Cardiac septum (tissue), 1 donor: ENCODE measurements at regions not wholly inside any gene's neighbourhood (a gene's known extent, or its start where the extent isn't known, plus 50 kb on each side); places are given as distances from the start of the nearest gene placed in this dataset.

Experiments used
- DNase-seq: peaks from one replicate; pipeline ENCODE4 v3.0.0-alpha.2; 2020; ENCODE audit warnings: low spot score
- intact Hi-C: fragments of 100-400 bp; cut with DNase I; formaldehyde crosslinking; loops from one replicate; pipeline ENCODE4 v1.14.0; 2022
- donor health status: DM: no; HTN: no; CAD: no.

GRCh38 chr10:55329796-55330195, 528.8 kb upstream of the PCDH15 start:
- intact Hi-C loops, result no loop called here
- DNase-seq, result no peak

- intact Hi-C loops, result no loop called here
- no peak for DNase-seq
These were observed 519.2 kb upstream of the PCDH15 start for GRCh38 chr10:55320187-55320700.

GRCh38 chr10:55311848-55312635, 511.0 kb upstream of the PCDH15 start:
- intact Hi-C loops, result no loop called here
- no peak for DNase-seq

- intact Hi-C loops, result no loop called here
These were observed 509.1 kb upstream of the PCDH15 start for GRCh38 chr10:55310143-55310542.

GRCh38 chr10:55305285-55305684, 504.3 kb upstream of the PCDH15 start:
- DNase-seq, result no peak
- intact Hi-C loops, result no loop called here

More at GRCh38 chr10:55310143-55310542, 509.1 kb upstream of the PCDH15 start:
- no peak for DNase-seq

- no peak for DNase-seq
- intact Hi-C loops, result loop anchor here (10.0 kb wide), 1 partner anchor 117 kb away; no protein-coding TSS in a partner anchor
These were observed 486.3 kb upstream of the PCDH15 start for GRCh38 chr10:55287346-55287745.

GRCh38 chr10:55283031-55283430, 482.0 kb upstream of the PCDH15 start:
- intact Hi-C loops, result loop anchor here (10.0 kb wide), 1 partner anchor 122 kb away; no protein-coding TSS in a partner anchor
- no peak for DNase-seq

- DNase-seq, result no peak
- intact Hi-C loops, result loop anchor here (10.0 kb wide), 1 partner anchor 124 kb away; no protein-coding TSS in a partner anchor
These were observed 479.7 kb upstream of the PCDH15 start for GRCh38 chr10:55280696-55281095.

- intact Hi-C loops, result no loop called here
- no peak for DNase-seq
These were observed 476.5 kb upstream of the PCDH15 start for GRCh38 chr10:55277549-55277948.

- intact Hi-C loops, result no loop called here
- no peak for DNase-seq
These were observed 473.3 kb upstream of the PCDH15 start for GRCh38 chr10:55274367-55274766.

- intact Hi-C loops, result no loop called here
- DNase-seq, result no peak
These were observed 472.9 kb upstream of the PCDH15 start for GRCh38 chr10:55273946-55274345.

GRCh38 chr10:55272886-55273285, 471.9 kb upstream of the PCDH15 start:
- intact Hi-C loops, result no loop called here
- no peak for DNase-seq

- DNase-seq, result no peak
- intact Hi-C loops, result no loop called here
These were observed 465.8 kb upstream of the PCDH15 start for GRCh38 chr10:55266797-55267196.

- no peak for DNase-seq
- intact Hi-C loops, result no loop called here
These were observed 462.3 kb upstream of the PCDH15 start for GRCh38 chr10:55263327-55263726.

GRCh38 chr10:55242544-55242943, 441.5 kb upstream of the PCDH15 start:
- no peak for DNase-seq
- intact Hi-C loops, result no loop called here

GRCh38 chr10:55237462-55237861, 436.4 kb upstream of the PCDH15 start:
- DNase-seq, result no peak
- intact Hi-C loops, result no loop called here

- intact Hi-C loops, result no loop called here
- DNase-seq, result no peak
These were observed 432.5 kb upstream of the PCDH15 start for GRCh38 chr10:55233505-55233904.

GRCh38 chr10:55233090-55233489, 432.1 kb upstream of the PCDH15 start:
- intact Hi-C loops, result no loop called here
- DNase-seq, result no peak

- intact Hi-C loops, result no loop called here
- no peak for DNase-seq
These were observed 431.5 kb upstream of the PCDH15 start for GRCh38 chr10:55232553-55232952.

GRCh38 chr10:55227967-55228366, 426.9 kb upstream of the PCDH15 start:
- intact Hi-C loops, result no loop called here
- no peak for DNase-seq

GRCh38 chr10:55224007-55224781, 423.2 kb upstream of the PCDH15 start:
- no peak for DNase-seq
- intact Hi-C loops, result no loop called here
